ENCODE measurements at regions not wholly inside any gene's neighbourhood (a gene's known extent, or its start where the extent isn't known, plus 50 kb on each side); places are given as distances from the start of the nearest gene placed in this dataset.

GRCh38 chr20:3326779-3327521 is 80.5 kb downstream of the DNAAF9 start:
- TF ChIP-seq CTCF (IDR thresholded peaks at IDR 0.05) (no peak), POLR2A (IDR thresholded peaks at IDR 0.05) (no peak)

Measured in Peyer's patch (tissue), 4 donors.